ENCODE measurements at regions not wholly inside any gene's neighbourhood (a gene's known extent, or its start where the extent isn't known, plus 50 kb on each side); places are given as distances from the start of the nearest gene placed in this dataset.

GRCh38 chr1:38685388-38685787 is 174.2 kb downstream of the RRAGC start:
- no peaks in the 10 kb centered on the region for H3K9me3 ChIP-seq (ENCODE audit: control insufficient read depth in 1 of 2, insufficient read depth in 1 of 2, low read depth in 1 of 2, low read length in 2 of 2)
- no peaks in the 10 kb centered on the region for H3K4me1 ChIP-seq (ENCODE audit: control insufficient read depth in 1 of 2, insufficient read depth in 2 of 2, low read length in 2 of 2)
- H3K4me3 ChIP-seq (replicated peaks in 1 of 2; ENCODE audit: low read depth in 1 of 2, low read length in 2 of 2) = no peak overlapping the region
- no TSS peak for BruUV-seq (replicated peaks)
- ChIA-PET RAD21 (ENCODE audit: low non-redundant PET in 1 of 2, low total read pairs in 2 of 2, uncharacterized antibody in 2 of 2, unreplicated experiment in 2 of 2) (no interaction called here), POLR2A (no interaction called here), CTCF (no interaction called here)
- H3K27me3 ChIP-seq (ENCODE audit: insufficient read depth, low read length) = peaks cover 49% of the 10 kb centered on the region
- H4K20me1 ChIP-seq (ENCODE audit: insufficient read depth) = no peaks in the 10 kb centered on the region
- DNase-seq (ENCODE audit: low read depth, low spot score) = no peak
- H3K36me3 ChIP-seq (ENCODE audit: control insufficient read depth in 1 of 2, insufficient read depth in 2 of 2, low read length in 2 of 2) = no peaks in the 10 kb centered on the region
- H3K9ac ChIP-seq (ENCODE audit: low read length) = no peak overlapping the region
- no peak overlapping the region for H3K27ac ChIP-seq (ENCODE audit: low read depth, low read length)
- no peaks in the 10 kb centered on the region for H3K79me2 ChIP-seq (ENCODE audit: insufficient read depth, low read length)
- H3K9me2 ChIP-seq (ENCODE audit: insufficient read depth) = no peaks in the 10 kb centered on the region; the same call in 1 of the 2 replicates
- H3K4me2 ChIP-seq (ENCODE audit: low read length) = no peak overlapping the region
- intact Hi-C loops (cut with micrococcal nuclease) = no loop called here
- ATAC-seq = no peak
- TF ChIP-seq CEBPB (IDR thresholded peaks at IDR 0.05; ENCODE audit: low read depth) (no peak), POLR2AphosphoS5 (IDR thresholded peaks at IDR 0.05; ENCODE audit: low read depth, low read length) (no peak), EZH2phosphoT487 (IDR thresholded peaks at IDR 0.05; ENCODE audit: borderline replicate concordance) (no peak), RAD21 (IDR thresholded peaks at IDR 0.05; ENCODE audit: low read depth) (no peak), FOSL1 (IDR thresholded peaks at IDR 0.05; ENCODE audit: low read depth) (no peak), SP1 (IDR thresholded peaks at IDR 0.05; ENCODE audit: low read depth) (no peak), SRF (IDR thresholded peaks at IDR 0.05; ENCODE audit: low read depth) (no peak), ZNF274 (IDR thresholded peaks at IDR 0.05; ENCODE audit: low read depth, low read length) (no peak), SIN3A (IDR thresholded peaks at IDR 0.05; ENCODE audit: low read depth) (no peak), EZH2 (IDR thresholded peaks at IDR 0.05) (no peak), EGR1 (IDR thresholded peaks at IDR 0.05; ENCODE audit: low read depth) (no peak), ZFX (IDR thresholded peaks at IDR 0.05) (no peak), TCF7L2 (IDR thresholded peaks at IDR 0.05; ENCODE audit: borderline replicate concordance, extremely low read depth, insufficient read depth, insufficient read length) (no peak), REST (IDR thresholded peaks at IDR 0.05; ENCODE audit: low read depth) (no peak)
- TF ChIP-seq, protein P1, sequence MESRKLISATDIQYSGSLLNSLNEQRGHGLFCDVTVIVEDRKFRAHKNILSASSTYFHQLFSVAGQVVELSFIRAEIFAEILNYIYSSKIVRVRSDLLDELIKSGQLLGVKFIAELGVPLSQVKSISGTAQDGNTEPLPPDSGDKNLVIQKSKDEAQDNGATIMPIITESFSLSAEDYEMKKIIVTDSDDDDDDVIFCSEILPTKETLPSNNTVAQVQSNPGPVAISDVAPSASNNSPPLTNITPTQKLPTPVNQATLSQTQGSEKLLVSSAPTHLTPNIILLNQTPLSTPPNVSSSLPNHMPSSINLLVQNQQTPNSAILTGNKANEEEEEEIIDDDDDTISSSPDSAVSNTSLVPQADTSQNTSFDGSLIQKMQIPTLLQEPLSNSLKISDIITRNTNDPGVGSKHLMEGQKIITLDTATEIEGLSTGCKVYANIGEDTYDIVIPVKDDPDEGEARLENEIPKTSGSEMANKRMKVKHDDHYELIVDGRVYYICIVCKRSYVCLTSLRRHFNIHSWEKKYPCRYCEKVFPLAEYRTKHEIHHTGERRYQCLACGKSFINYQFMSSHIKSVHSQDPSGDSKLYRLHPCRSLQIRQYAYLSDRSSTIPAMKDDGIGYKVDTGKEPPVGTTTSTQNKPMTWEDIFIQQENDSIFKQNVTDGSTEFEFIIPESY (IDR thresholded peaks at IDR 0.05; ENCODE audit: extremely low read depth, insufficient replicate concordance, low read length) = no peak
- TF ChIP-seq, protein P2, sequence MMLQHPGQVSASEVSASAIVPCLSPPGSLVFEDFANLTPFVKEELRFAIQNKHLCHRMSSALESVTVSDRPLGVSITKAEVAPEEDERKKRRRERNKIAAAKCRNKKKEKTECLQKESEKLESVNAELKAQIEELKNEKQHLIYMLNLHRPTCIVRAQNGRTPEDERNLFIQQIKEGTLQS (IDR thresholded peaks at IDR 0.05) = no peak
- no peak overlapping the region for H2AFZ ChIP-seq (ENCODE audit: low read depth, low read length, poor library complexity, severe bottlenecking)
